ENCODE measurements at regions not wholly inside any gene's neighbourhood (a gene's known extent, or its start where the extent isn't known, plus 50 kb on each side); places are given as distances from the start of the nearest gene placed in this dataset.
"Not testable (repeated sequence)": the region's sequence is repeated elsewhere in the genome, so short reads cannot be mapped to it uniquely, and the experiment has no call there.

DNA sequence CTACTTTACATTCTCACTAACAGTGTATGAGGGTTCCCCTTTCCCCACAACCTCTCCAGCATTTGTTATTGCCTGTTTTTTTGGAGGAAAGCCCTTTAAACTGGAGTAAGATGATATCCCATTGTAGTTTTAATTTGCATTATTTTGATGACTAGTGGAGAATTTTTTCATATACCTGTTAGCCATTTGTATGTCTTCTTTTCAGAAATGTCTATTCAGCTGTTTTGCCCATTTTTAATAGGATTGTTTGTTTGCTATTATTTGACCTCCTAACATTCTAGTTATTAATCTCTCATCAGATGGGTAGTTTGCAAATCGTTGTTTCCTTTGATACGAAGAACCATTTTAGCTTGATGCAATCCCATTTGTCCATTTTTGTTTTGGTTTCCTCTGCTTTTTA is 165.0 kb downstream of the GLUL start:
- H3K27ac ChIP-seq: no peak overlapping the region
- no peak for TF ChIP-seq ZFX (IDR thresholded peaks at IDR 0.05)
- TF ChIP-seq, protein P1, sequence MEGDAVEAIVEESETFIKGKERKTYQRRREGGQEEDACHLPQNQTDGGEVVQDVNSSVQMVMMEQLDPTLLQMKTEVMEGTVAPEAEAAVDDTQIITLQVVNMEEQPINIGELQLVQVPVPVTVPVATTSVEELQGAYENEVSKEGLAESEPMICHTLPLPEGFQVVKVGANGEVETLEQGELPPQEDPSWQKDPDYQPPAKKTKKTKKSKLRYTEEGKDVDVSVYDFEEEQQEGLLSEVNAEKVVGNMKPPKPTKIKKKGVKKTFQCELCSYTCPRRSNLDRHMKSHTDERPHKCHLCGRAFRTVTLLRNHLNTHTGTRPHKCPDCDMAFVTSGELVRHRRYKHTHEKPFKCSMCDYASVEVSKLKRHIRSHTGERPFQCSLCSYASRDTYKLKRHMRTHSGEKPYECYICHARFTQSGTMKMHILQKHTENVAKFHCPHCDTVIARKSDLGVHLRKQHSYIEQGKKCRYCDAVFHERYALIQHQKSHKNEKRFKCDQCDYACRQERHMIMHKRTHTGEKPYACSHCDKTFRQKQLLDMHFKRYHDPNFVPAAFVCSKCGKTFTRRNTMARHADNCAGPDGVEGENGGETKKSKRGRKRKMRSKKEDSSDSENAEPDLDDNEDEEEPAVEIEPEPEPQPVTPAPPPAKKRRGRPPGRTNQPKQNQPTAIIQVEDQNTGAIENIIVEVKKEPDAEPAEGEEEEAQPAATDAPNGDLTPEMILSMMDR (conservative IDR thresholded peaks at IDR 0.05): no peak

DNA sequence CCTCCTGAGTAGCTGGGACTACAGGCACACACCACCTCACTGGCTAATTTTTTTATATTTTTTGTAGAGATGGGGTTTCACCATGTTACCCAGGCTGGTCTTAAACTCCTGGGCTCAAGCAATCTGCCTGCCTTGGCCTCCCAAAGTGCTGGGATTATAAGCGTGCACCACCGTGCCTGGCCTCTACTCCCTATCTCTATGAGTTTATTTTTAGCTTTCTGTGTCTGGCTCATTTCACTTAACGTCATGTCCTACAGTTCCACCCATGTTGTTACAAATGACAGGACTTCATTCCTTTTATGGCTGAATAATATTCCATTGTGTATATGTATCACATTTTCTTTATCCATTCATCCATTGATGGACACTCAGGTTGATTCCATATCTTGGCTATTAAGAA is 164.2 kb upstream of the ZNF648 start:
- H3K27ac ChIP-seq: not testable (repeated sequence)

DNA sequence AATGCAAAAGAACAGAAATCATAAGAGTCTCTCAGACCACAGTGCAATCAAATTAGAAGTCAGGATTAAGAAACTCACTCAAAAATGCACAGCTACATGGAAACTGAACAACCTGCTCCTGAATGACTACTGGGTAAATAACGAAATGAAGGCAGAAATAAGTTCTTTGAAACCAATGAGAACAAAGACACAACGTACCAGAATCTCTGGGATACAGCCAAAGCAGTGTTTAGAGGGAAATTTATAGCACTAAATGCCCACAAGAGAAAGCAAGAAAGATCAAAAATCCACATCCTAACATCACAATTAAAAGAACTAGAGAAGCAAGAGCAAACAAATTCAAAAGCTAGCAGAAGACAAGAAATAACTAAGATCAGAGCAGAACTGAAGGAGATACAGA is 160.5 kb upstream of the ZNF648 start:
- not testable (repeated sequence) for H3K27ac ChIP-seq

DNA sequence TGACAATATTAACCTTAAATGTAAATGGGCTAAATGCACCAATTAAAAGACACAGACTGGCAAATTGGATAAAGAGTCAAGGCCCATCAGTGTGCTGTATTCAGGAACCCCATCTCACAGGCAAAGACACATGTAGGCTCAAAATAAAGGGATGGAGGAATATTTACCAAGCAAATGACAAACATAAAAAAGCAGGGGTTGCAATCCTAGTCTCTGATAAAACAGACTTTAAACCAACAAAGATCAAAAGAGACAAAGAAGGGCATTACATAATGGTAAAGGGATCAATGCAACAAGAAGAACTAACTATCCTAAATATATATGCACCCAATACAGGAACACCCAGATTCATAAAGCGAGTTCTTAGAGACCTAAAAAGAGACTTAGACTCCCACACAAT is 159.9 kb upstream of the ZNF648 start:
- H3K27ac ChIP-seq: not testable (repeated sequence)

DNA sequence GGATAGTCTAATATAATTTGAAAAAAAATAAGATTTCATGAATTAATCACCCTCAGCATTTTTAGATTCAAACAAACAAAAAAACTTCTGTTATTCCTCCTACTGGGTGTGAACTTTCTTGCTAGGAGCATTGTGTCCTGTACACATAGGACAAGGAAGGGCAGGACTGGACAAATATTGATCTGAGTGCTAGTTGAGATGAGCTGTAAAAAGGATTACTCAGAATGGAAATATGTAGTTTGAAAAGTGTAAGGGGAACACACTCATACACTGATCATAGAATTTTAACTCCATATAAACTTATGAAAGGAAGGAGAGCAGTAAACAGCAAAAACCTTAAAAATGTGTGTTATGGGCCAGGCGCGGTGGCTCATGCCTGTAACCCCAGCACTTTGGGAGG is 156.5 kb upstream of the ZNF648 start:
- peak overlapping the region; percentile 27 for H3K27ac ChIP-seq
- TF ChIP-seq, protein P1 (conservative IDR thresholded peaks at IDR 0.05): no peak
- no peak for TF ChIP-seq ZFX (IDR thresholded peaks at IDR 0.05)

DNA sequence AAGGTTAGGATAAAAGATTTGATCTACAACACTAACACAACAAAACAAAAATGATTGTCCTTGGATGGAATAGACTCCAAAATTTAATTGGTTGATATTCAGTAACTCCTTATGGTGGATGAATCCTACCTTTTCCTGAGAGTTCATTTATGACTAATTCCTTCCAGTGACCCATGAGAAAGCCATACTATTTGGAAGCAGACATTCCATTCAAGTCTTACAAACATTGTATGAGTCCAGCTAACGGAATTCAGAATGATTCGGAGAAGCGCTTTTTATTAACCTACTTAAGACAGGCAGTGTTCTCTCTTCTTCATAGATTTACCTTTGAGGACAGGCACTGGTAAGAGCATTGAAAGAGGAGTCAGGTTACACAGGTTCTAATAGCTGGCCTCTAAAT is 155.6 kb upstream of the ZNF648 start:
- H3K27ac ChIP-seq: no peak overlapping the region
- TF ChIP-seq, protein P1 (conservative IDR thresholded peaks at IDR 0.05): no peak
- TF ChIP-seq ZFX (IDR thresholded peaks at IDR 0.05): no peak

DNA sequence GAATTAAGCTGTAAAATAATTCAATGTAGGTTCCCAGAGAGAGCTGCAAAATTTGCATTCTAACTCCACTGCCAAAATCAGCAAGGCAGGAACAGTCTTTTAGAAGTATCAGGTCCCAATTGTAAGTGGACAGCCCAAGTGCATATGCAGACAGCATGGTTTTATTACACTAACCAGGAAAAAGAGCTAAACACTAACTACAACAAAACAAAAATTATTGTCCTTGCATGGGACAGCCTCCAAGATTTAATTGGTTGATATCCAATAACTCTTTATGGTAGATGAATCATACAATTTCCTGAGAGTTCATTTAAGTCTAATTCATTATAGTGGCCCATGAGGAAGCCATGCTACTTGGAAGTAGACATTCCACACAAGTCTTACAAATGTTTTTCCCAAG is 154.3 kb upstream of the ZNF648 start:
- no peak for TF ChIP-seq ZFX (IDR thresholded peaks at IDR 0.05)
- TF ChIP-seq, protein P1 (conservative IDR thresholded peaks at IDR 0.05): no peak
- H3K27ac ChIP-seq: peak overlapping the region; percentile 41; the same call in 1 of the 2 replicates

DNA sequence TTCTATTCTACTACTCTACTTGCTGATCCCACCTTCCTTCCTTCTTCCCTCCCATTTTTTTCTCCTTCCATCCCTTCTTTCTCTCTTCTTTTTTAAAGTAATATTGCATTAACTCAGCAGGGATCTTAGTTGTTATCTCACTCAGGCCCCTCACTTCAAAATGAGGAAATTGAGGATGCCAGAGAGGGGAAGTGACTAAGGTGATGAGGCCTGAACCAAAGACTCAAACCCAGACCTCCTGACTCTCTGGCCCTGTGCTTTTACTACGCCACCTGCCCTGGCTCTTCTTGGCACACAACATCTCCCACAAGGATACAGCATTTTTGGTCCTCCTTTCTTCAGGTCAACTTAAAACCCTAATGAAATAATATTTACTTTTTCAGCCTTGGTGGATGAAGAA is 151.7 kb upstream of the ZNF648 start:
- no peak overlapping the region for H3K27ac ChIP-seq
- TF ChIP-seq ZFX (IDR thresholded peaks at IDR 0.05): no peak
- TF ChIP-seq, protein P1 (conservative IDR thresholded peaks at IDR 0.05): no peak

DNA sequence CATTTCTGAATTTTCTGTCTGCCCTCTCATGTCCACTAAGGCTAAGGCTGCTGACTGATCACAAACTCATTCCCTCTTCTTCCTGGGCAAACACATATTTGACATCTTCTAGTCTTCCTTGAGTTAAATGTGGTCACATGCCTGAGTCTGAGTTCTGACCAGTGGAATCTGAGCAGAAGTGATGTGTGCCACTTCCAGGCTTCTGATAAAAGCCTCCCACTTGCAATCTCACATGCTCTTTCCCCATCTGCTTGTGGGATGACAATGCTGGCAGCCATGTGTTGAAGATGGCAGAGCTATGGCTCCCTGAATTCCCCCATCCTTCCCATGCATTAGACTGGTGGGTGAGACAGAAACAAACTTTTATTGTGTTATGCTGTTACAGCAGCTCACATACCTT is 149.9 kb upstream of the ZNF648 start:
- no peak overlapping the region for H3K27ac ChIP-seq
- TF ChIP-seq, protein P1 (conservative IDR thresholded peaks at IDR 0.05): no peak
- no peak for TF ChIP-seq ZFX (IDR thresholded peaks at IDR 0.05)
